ENCODE measurements at regions not wholly inside any gene's neighbourhood (a gene's known extent, or its start where the extent isn't known, plus 50 kb on each side); places are given as distances from the start of the nearest gene placed in this dataset.
A peak's percentile ranks its signal among the peaks of the same experiment; 100 is the strongest.
"Not testable (repeated sequence)": the region's sequence is repeated elsewhere in the genome, so short reads cannot be mapped to it uniquely, and the experiment has no call there.

DNA sequence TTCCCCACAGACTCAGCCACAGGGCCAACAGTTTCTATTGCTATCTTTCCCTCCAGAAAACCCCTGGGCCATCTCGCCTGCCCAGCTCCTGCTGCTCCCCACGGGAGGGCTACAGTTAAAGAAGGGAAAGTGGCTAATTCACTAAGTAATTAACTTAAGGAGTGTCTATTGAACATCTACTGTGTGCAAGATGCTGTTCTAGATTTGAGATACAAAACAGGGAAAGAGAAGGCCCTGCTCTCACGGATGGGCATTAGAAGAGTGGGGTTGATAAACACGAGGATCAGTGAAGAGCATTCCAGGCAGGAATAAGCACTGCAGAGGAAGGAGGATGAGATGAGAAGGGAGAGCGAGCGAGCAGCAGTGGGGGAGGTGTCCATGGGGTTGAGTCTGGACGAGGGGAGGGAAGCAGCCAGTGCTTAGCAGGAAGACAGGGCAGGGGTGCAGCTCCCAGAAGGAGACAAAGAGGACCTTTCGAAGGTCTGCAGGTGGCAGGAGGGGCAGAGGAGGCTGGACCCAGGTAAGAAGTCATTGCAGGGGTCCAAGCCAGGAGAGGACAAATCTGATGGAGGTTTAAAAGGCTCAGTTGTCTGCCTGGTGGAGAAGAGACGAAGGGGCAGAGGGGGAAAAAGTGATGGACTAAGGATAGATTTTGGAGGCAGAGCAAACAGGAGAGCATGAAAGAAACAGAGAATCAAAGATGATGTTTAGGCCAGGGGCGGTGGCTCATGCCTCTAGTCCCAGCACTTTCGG is 64.7 kb downstream of the KLF15 start:
- in situ Hi-C loops (cut with HindIII; ENCODE audit: low pct_unique_long_range_greater_than_20kb, low sequenced_read_pairs), result loop anchor here (25.0 kb wide), 1 partner anchor 95 kb away; the partner anchor contains the start of gene CFAP100
- no peak for DNase-seq (ENCODE audit: low read depth, low spot score)

DNA sequence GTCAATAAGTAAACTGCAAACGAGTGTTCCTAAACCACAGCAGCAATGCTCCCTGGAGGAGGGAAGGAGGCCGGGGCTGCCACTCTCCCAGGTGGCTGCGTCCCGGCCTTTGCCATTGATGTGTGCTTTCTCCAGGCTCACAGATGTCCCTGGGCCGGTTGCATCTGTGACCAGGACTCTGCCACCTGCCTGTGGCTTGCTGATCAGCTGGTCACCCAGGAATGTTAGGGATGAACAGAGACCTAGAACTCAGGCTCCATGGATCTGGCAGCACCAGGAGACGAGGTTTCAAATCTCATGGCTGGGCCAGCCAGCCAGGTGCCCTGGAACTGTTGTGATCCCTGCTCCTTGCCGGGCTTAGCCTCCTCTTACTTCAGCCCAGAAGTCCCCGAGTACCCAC is 65.7 kb downstream of the KLF15 start:
- DNase-seq (ENCODE audit: low read depth, low spot score), result no peak
- in situ Hi-C loops (cut with HindIII; ENCODE audit: low pct_unique_long_range_greater_than_20kb, low sequenced_read_pairs), result loop anchor here (25.0 kb wide), 1 partner anchor 96 kb away; the partner anchor contains the start of gene CFAP100

DNA sequence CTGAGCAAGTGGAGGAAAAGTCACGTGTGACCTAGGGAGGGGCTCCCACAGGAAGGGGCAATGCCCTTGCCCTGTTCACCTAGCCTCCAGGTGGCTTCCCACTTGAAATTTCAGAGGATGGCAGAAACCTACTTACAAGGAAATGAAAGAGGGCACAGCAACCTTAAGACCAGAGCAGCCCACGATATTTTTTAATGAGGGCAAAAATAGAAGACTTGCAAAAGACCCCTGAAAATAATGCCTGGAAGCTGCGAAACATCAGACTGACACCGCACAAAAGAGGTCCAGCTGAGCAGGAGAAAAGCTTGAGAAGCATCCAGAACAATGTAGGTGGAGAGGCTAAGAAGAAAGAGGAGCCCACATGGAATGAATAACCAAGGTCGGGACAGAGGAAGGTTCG is 66.1 kb downstream of the KLF15 start:
- in situ Hi-C loops (cut with HindIII; ENCODE audit: low pct_unique_long_range_greater_than_20kb, low sequenced_read_pairs), result loop anchor here (25.0 kb wide), 1 partner anchor 96 kb away; the partner anchor contains the start of gene CFAP100
- no peak for DNase-seq (ENCODE audit: low read depth, low spot score)

DNA sequence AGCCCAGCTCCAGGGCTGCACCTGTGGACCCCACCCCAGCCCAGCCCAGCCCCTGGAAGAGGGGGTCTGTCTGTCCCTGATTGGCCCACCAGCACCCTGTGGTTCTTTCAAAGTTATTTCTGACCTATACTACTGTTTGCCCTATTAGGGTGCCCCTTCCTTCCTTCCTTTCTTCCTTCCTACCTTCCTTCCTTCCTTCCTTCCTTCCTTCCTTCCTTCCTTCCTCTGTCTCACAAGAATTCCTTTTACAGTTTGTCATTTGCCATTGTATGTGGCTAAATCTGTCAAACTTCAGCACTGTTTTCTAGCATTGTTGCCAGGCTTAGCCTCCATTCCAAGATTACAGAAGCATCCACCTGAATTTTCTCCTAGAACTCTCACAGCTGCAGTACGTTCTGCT is 66.9 kb downstream of the KLF15 start:
- in situ Hi-C loops (cut with HindIII; ENCODE audit: low pct_unique_long_range_greater_than_20kb, low sequenced_read_pairs), result loop anchor here (25.0 kb wide), 1 partner anchor 97 kb away; the partner anchor contains the start of gene CFAP100
- DNase-seq (ENCODE audit: low read depth, low spot score), result no peak

DNA sequence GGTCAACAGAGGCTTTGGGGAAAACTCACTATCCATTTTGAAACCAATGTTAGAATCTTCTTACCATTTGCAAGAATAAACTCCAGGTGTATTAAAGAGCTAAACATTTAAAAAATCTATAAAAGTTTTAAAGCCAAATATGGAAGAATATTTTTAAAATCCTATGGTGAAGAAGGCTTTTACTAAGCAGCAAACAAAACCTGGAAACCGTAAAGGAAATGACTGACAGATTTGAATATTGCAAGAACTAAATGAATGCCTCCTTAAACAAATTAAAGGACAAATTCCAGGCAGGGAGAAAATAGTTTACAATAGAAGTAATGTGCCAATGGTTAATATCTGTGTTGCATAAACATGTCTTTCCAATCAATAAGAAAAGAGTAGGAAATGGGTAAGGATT is 68.1 kb downstream of the KLF15 start:
- DNase-seq (ENCODE audit: low read depth, low spot score), result no peak
- in situ Hi-C loops (cut with HindIII; ENCODE audit: low pct_unique_long_range_greater_than_20kb, low sequenced_read_pairs), result loop anchor here (25.0 kb wide), 1 partner anchor 98 kb away; the partner anchor contains the start of gene CFAP100

DNA sequence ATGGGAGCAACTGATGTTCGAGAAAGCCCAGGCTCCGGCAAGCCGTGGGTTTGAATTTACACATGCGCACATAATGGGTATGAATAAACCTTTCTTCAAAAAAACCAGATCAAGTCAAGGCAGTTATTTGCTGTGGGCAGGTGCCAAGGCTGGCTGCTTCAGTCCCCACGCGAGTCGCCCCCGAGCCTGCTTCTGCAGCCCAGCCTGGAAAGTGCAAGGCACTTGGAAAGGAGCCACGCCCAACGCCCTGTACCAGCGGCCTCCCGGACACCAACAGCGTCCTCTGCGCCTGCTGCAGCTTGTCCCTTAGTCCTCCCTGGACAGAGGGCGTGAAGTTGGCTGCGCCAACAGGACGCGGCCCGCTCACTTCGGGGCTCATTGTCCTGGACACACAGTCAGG is 68.9 kb downstream of the KLF15 start:
- in situ Hi-C loops (cut with HindIII; ENCODE audit: low pct_unique_long_range_greater_than_20kb, low sequenced_read_pairs), result loop anchor here (25.0 kb wide), 1 partner anchor 99 kb away; the partner anchor contains the start of gene CFAP100
- no peak for DNase-seq (ENCODE audit: low read depth, low spot score)

DNA sequence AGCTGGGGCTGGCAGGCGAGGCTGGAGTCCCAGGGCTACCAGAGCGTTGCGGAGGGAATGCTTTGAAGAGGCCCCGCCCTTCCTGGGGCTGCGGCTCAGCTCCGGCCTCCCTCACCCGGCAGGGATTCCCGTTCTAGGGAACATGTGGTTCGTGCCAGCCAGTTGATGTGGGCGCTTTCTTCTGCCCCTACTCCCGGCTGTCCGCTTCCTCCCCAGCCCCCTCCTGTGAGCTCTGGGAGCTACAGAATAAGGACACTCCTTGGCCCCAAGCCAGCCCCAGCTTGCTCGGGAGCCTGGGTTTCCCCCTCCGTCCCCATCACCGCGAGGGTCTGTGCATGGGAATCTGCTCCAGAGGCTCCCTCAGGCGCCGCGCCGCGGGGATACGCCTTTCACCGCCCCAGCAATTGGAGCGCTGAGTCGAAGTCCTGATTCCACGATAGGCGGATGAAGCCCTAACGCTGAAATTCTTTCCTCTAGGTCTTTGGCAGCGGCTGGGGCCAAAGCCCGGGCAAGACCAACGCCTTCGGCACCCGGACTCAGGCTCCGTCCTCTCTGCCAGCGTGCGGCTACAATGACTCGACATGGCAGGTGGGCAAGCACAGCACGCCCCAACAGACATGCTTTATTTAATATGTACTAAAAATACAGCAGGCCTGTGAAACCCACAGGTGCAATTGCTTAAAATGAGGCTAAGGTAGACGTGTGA is 69.5 kb downstream of the KLF15 start:
- DNase-seq (ENCODE audit: low read depth, low spot score), result peak; percentile 11
- in situ Hi-C loops (cut with HindIII; ENCODE audit: low pct_unique_long_range_greater_than_20kb, low sequenced_read_pairs), result loop anchor here (25.0 kb wide), 1 partner anchor 100 kb away; the partner anchor contains the start of gene CFAP100

DNA sequence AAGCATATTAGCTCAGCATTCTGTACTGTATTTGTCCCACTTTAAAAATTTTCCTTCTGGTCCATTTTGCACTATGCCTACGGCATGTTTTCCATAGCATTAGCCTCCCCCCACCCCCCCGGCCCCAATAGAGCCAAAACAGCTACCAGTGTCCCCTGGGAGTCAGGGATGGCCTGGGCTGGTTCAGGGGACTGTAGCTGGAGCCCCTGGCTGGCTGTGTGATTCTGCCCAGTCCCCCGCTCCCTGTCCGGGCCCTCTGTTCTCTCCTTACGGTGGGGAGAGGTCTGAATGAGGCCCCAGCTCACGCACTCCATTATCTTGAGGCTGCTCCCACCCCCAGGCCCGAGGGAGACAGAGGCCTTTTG is 70.1 kb downstream of the KLF15 start:
- DNase-seq (ENCODE audit: low read depth, low spot score), result no peak
- in situ Hi-C loops (cut with HindIII; ENCODE audit: low pct_unique_long_range_greater_than_20kb, low sequenced_read_pairs), result loop anchor here (25.0 kb wide), 1 partner anchor 100 kb away; the partner anchor contains the start of gene CFAP100

DNA sequence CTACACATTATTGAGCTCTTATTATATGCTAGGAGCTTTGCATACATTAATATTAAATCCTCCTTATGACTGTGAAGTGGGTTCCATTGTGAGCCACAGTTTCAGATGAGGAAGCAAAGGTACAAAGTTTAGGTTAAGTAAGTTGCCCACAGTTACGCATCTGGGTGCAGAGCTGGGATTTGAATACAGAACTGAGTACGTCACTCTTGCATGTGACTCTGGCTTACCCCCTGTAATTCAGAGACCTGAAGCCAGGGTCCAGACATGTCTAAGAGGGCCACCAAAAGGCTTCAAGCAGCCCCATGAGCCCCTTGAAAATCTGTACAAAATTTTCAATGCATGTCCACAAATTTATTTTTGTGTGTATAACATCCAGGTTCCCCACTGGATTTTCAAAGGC is 71.8 kb downstream of the KLF15 start:
- no peak for DNase-seq (ENCODE audit: low read depth, low spot score)
- in situ Hi-C loops (cut with HindIII; ENCODE audit: low pct_unique_long_range_greater_than_20kb, low sequenced_read_pairs), result loop anchor here (25.0 kb wide), 1 partner anchor 102 kb away; the partner anchor contains the start of gene CFAP100

DNA sequence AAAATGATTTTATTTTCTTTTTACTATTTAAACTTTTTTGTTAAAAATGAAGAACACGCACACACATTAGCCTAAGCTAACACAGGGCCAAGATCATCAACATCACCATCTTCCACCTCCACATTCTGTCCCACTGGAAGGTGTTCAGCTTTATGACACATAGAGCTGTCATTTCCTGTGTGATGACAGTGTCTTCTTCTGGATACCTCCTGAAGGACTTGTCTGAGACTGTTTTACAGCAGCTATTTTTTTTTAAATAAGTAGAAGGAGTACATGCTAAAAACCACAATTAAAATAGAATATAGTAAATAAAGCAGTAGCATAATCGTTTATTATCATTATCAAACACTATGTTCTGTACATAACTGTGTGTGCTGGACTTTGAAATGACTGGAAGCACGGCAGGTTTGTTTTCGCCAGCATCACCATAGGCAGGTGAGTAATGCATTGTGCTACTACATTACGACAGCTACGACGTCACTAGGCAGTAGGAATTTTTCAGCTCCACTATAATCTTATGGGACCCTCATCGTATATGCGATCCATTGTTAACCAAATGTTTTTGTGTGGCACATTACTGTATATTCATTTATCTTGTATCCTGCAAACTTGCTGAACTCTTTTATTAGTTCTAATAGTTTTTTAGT is 72.8 kb downstream of the KLF15 start:
- DNase-seq (ENCODE audit: low read depth, low spot score), result no peak
- in situ Hi-C loops (cut with HindIII; ENCODE audit: low pct_unique_long_range_greater_than_20kb, low sequenced_read_pairs), result loop anchor here (25.0 kb wide), 1 partner anchor 103 kb away; the partner anchor contains the start of gene CFAP100

DNA sequence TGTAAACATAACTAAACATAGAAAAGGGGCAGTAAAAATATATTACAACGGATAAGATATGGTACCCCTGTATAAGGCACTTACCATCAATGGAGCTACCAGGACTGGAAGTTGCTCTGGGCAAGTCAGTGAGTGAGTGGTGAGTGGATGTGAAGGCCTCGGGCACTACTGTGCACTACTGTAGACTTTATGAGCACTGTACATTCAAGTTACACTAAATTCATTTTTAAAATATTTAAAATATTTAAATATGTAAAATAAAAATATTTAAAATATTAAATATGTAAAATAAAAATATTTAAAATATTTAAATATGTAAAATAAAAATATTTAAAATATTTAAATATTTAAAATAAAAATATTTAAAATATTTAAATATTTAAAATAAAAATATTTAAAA is 73.6 kb downstream of the KLF15 start:
- DNase-seq (ENCODE audit: low read depth, low spot score), result not testable (repeated sequence)
- in situ Hi-C loops (cut with HindIII; ENCODE audit: low pct_unique_long_range_greater_than_20kb, low sequenced_read_pairs), result loop anchor here (25.0 kb wide), 1 partner anchor 104 kb away; the partner anchor contains the start of gene CFAP100

DNA sequence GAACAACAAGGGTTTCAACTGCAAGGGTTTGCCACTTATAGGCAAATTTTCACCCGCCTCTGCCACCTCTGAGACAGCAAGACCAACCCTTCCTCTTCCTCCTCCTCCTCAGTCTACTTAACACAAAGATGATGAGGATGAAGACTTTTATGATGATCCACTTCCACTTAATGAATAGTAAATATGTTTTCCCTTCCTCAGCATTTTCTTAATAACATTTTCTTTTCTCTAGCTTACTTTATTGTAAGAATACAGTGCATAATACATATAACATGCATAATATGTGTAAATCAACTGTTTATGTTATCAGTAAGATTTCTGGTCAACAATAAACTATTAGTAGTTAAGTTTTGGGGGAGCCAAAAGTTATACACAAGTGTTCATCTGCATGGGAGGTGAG is 77.4 kb downstream of the KLF15 start:
- no peak for DNase-seq (ENCODE audit: low read depth, low spot score)
- in situ Hi-C loops (cut with HindIII; ENCODE audit: low pct_unique_long_range_greater_than_20kb, low sequenced_read_pairs), result loop anchor here (25.0 kb wide), 1 partner anchor 107 kb away; the partner anchor contains the start of gene CFAP100

DNA sequence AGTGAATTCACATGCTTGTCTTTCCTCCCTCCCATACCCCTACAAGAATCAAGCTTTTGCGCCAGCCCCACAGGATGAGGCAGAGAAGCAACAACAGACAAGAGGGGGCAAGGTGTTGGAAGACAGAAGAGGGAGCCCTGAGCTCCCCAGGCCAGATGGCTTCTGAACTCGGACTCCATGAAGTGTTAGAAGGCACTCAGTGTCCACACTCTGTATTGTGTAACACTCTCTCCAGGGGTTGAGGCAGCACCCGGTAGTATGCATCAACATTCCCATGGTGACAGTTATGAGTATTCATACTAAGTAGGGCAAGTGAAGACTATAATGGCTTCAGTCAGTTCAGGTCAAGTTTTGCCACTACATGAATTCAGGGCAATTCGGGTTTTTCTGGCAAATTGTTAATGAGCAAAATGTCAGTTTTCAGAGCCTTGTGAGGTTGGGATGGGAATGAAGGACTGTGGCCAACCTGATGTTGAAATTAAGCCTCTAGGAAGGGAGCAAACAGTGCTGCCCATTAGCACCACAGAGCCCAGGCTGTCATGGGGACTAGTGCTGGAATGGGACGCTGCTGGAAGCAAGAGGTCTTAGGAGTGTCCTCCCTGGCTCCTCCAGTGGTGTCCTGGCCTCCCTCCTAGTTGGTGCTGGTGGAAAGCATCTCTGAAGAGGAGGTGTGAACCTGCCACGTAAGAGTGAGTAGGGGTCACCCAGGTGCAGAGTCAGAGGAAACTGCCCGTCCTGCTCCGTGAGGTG is 79.4 kb downstream of the KLF15 start:
- in situ Hi-C loops (cut with HindIII; ENCODE audit: low pct_unique_long_range_greater_than_20kb, low sequenced_read_pairs), result loop anchor here (25.0 kb wide), 1 partner anchor 109 kb away; the partner anchor contains the start of gene CFAP100
- DNase-seq (ENCODE audit: low read depth, low spot score), result no peak

DNA sequence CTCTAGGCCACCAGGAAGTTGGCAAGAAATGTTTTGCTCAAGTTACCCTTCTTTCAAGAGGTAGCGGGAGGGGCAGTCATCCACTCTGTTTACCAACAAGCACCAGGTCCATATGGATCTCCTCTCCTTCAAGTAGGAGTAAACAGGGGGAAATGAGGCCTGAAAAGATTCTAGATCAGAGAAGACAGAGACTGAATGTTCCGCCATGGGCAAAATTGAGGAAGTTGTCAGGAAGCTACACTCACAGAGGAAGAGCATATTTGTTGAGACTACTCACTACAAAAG is 81.6 kb downstream of the KLF15 start:
- in situ Hi-C loops (cut with HindIII; ENCODE audit: low pct_unique_long_range_greater_than_20kb, low sequenced_read_pairs), result loop anchor here (25.0 kb wide), 1 partner anchor 112 kb away; the partner anchor contains the start of gene CFAP100
- no peak for DNase-seq (ENCODE audit: low read depth, low spot score)

DNA sequence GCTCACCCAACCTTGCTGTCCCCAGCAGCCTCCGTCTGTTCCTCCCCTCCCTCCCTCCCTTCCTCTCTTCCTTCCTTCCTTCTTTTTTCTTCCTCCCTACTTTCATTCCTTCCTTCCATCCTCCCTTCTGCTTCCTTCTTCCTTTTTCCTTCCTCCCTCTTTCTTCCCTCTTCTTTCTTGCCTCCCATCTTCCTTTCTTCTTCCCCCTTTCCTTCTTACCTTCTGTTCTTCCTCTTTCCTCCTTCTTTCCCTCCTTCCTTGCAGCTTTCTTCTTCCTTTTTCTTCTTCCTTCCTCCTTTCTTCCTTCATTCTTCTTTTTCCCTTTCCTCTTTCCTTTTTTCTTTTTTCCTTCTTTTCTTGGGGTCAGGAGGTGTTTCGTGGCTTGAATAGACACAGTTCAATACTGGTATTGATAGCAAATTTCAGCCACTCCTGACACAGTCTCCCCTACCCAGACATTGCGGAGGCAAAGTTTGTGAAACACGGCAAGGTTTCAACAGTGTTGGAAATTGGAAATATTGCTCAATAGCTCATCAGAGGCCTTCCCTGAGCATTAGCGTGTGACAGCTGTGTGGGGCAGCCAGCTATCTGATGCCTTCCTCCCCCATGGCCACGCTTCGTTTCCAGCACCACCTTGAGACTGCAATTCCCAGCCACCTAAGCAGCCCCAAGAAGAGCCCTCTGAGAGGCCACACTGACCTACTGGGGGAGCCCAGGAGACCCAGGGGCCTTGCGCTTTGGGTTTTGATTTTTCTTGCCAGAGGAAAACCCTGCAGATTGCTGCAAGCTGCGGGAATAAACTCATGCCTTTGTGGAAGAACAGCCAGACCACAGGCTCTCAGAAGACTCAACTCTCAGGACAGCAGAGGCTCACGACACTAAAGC is 82.2 kb downstream of the KLF15 start:
- DNase-seq (ENCODE audit: low read depth, low spot score), result no peak
- in situ Hi-C loops (cut with HindIII; ENCODE audit: low pct_unique_long_range_greater_than_20kb, low sequenced_read_pairs), result loop anchor here (25.0 kb wide), 1 partner anchor 112 kb away; the partner anchor contains the start of gene CFAP100

DNA sequence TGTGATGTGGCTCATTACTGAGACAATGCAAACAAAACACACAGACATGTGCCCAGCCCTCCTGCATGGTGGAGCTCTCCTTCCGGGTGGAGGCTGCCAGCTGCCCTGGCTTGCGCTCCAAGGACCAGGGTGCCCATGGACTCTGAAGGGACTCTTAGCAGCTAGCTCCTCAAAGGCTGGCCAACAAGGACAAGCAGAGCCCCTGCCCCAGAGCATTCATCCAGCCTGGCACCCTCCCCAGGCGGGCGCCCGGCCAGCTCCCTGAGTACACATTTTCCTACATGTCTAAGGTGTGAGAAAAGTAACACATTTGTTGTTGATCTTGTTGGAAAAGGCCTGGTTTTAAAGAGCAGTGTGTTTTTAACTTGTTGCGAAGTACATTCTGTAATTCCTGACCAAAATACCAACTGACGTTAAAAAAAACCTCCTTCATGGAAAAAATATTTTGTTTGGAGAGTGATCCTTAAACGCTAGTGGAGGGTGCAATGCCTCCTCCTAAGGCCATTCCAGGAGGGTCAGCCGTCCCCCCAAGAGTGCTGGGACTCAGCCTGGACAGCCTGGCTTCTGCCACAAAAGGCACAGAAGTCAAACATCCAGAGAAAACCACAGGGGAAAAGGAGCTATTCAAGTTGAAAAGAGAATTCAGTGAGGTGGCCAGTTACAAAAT is 86.9 kb downstream of the KLF15 start:
- DNase-seq (ENCODE audit: low read depth, low spot score), result no peak
- in situ Hi-C loops (cut with HindIII; ENCODE audit: low pct_unique_long_range_greater_than_20kb, low sequenced_read_pairs), result no loop called here
